RWPE2 (cell line): ENCODE measurements at regions not wholly inside any gene's neighbourhood (a gene's known extent, or its start where the extent isn't known, plus 50 kb on each side); places are given as distances from the start of the nearest gene placed in this dataset.

ENCODE experiments used
- ATAC-seq: fragments of 200-7000 bp; cut with Tn5 transposase; 3 replicates; pipeline ENCODE4 v1.9.1; 2021; ENCODE audit warnings: low read depth
- DNase-seq: peaks from one replicate; pipeline ENCODE4 v3.0.0-alpha.2; 2020; ENCODE audit warnings: low spot score
- H3K27ac ChIP-seq: fragments of 450-650 bp; 2 replicates; pipeline ENCODE4 v1.5.1; 2017; ENCODE audit warnings: mild to moderate bottlenecking; ENCODE audit not compliant: poor library complexity, severe bottlenecking
- H3K27me3 ChIP-seq: fragments of 250-450 bp; sonication (Bioruptor Pico); 2 replicates; pipeline ENCODE4 v1.5.1; 2021; ENCODE audit warnings: mild to moderate bottlenecking, moderate library complexity; ENCODE audit not compliant: insufficient read depth, poor library complexity, severe bottlenecking
- H3K36me3 ChIP-seq: fragments of 250-450 bp; sonication (Bioruptor Pico); 2 replicates; pipeline ENCODE4 v1.5.1; 2020; ENCODE audit warnings: low read depth, mild to moderate bottlenecking, moderate library complexity
- H3K4me1 ChIP-seq: fragments of 250-450 bp; sonication (Bioruptor Pico); 2 replicates; pipeline ENCODE4 v1.5.1; 2021; ENCODE audit warnings: mild to moderate bottlenecking, moderate library complexity; ENCODE audit not compliant: insufficient read depth, poor library complexity, severe bottlenecking
- H3K4me3 ChIP-seq: fragments of 250-450 bp; sonication (Bioruptor Pico); 2 replicates; pipeline ENCODE4 v1.5.1; 2021; ENCODE audit warnings: mild to moderate bottlenecking, moderate library complexity; ENCODE audit not compliant: severe bottlenecking
- H3K9me3 ChIP-seq: fragments of 250-450 bp; sonication (Bioruptor Pico); 2 replicates; pipeline ENCODE4 v1.5.1; 2021; ENCODE audit warnings: mild to moderate bottlenecking, moderate library complexity; ENCODE audit not compliant: severe bottlenecking
- CTCF ChIP-seq: fragments of 450-650 bp; IDR thresholded peaks from one replicate; pipeline ENCODE4 v1.5.1; 2017; ENCODE audit warnings: mild to moderate bottlenecking, moderate library complexity; ENCODE audit not compliant: poor library complexity, severe bottlenecking

- no peaks in the 10 kb centered on the region for H3K4me1 ChIP-seq
- H3K9me3 ChIP-seq: no peaks in the 10 kb centered on the region
- H3K4me3 ChIP-seq: no peak overlapping the region
- DNase-seq (no peak), ATAC-seq (no peak)
- TF ChIP-seq CTCF: no peak
- no peaks in the 10 kb centered on the region for H3K36me3 ChIP-seq
- H3K27ac ChIP-seq: no peak overlapping the region
- H3K27me3 ChIP-seq: no peaks in the 10 kb centered on the region
These were observed 117.4 kb upstream of the ACKR3 start for GRCh38 chr2:236452238-236452637.

GRCh38 chr2:236454076-236454475, 115.5 kb upstream of the ACKR3 start:
- TF ChIP-seq CTCF: no peak
- H3K36me3 ChIP-seq: no peaks in the 10 kb centered on the region
- no peaks in the 10 kb centered on the region for H3K9me3 ChIP-seq
- no peak overlapping the region for H3K4me3 ChIP-seq
- DNase-seq (no peak), ATAC-seq (no peak)
- peaks cover under 1% of the 10 kb centered on the region for H3K27me3 ChIP-seq
- no peaks in the 10 kb centered on the region for H3K4me1 ChIP-seq
- H3K27ac ChIP-seq: no peak overlapping the region

GRCh38 chr2:236459393-236459792, 110.2 kb upstream of the ACKR3 start:
- no peak for ATAC-seq
- DNase-seq: no peak
- no peaks in the 10 kb centered on the region for H3K4me1 ChIP-seq
- H3K9me3 ChIP-seq: no peaks in the 10 kb centered on the region
- H3K36me3 ChIP-seq: no peaks in the 10 kb centered on the region
- H3K27ac ChIP-seq: no peak overlapping the region
- H3K27me3 ChIP-seq: peaks cover 3% of the 10 kb centered on the region
- TF ChIP-seq CTCF: no peak
- H3K4me3 ChIP-seq: no peak overlapping the region

GRCh38 chr2:236464140-236464539, 105.5 kb upstream of the ACKR3 start:
- Histone ChIP-seq H3K27ac (no peak overlapping the region), H3K36me3 (no peaks in the 10 kb centered on the region), H3K9me3 (no peaks in the 10 kb centered on the region), H3K4me3 (no peak overlapping the region), H3K4me1 (no peaks in the 10 kb centered on the region), H3K27me3 (peaks cover 2% of the 10 kb centered on the region)
- no peak for TF ChIP-seq CTCF
- ATAC-seq (no peak), DNase-seq (no peak)

- H3K36me3 ChIP-seq: no peaks in the 10 kb centered on the region
- no peak overlapping the region for H3K27ac ChIP-seq
- ATAC-seq: no peak
- H3K27me3 ChIP-seq: no peaks in the 10 kb centered on the region
- no peaks in the 10 kb centered on the region for H3K9me3 ChIP-seq
- H3K4me1 ChIP-seq: no peaks in the 10 kb centered on the region
- TF ChIP-seq CTCF: no peak
- DNase-seq: no peak
- no peak overlapping the region for H3K4me3 ChIP-seq
These were observed 96.7 kb upstream of the ACKR3 start for GRCh38 chr2:236472720-236473495.
